BJ (cell line): ENCODE measurements at regions not wholly inside any gene's neighbourhood (a gene's known extent, or its start where the extent isn't known, plus 50 kb on each side); places are given as distances from the start of the nearest gene placed in this dataset.

ENCODE experiments used
- CTCF ChIA-PET: fragments of 350-600 bp; formaldehyde crosslinking; extraction: SDS; loops from one replicate; lab custom pipeline; 2021; ENCODE audit warnings: antibody characterized with exemption, inconsistent platforms; lab: Yijun Ruan, JAX
- POLR2A ChIA-PET: fragments of 300-600 bp; sonication (Branson Sonifier 250); formaldehyde crosslinking; extraction: SDS; loops from one replicate; lab custom pipeline; 2021; ENCODE audit warnings: antibody characterized with exemption; lab: Charles Lee
- DNase-seq: peaks from one replicate; pipeline ENCODE4 v3.0.0-alpha.2; 2011; ENCODE audit warnings: low read depth
- H3K27me3 ChIP-seq: 2 replicates; pipeline ENCODE4 v1.6.0; 2011; ENCODE audit warnings: low read length; ENCODE audit not compliant: control insufficient read depth, insufficient read depth
- H3K36me3 ChIP-seq: 2 replicates; pipeline ENCODE4 v1.5.1; 2011; ENCODE audit warnings: low read length; ENCODE audit not compliant: control insufficient read depth, insufficient read depth
- H3K4me3 ChIP-seq: 2 replicates; pipeline ENCODE4 v1.5.1; 2011; ENCODE audit warnings: low read depth, mild to moderate bottlenecking, control low read depth, low read length
- CTCF ChIP-seq: IDR thresholded peaks from 2 replicates; pipeline ENCODE4 v1.5.1; 2011; ENCODE audit warnings: low read depth, mild to moderate bottlenecking, control low read depth, inconsistent platforms, low read length, moderate library complexity; ENCODE audit not compliant: insufficient read depth

- no peak for DNase-seq
- Histone ChIP-seq H3K36me3 (no peaks in the 10 kb centered on the region), H3K4me3 (no peak overlapping the region), H3K27me3 (no peaks in the 10 kb centered on the region; the same call in 1 of the 2 replicates)
- CTCF ChIA-PET = no interaction called here
- POLR2A ChIA-PET = no interaction called here
- TF ChIP-seq CTCF = no peak
Measured at GRCh38 chr11:71178076-71178475, 74.3 kb downstream of the SHANK2 start.

- no peak for TF ChIP-seq CTCF
- CTCF ChIA-PET = interaction anchor here (0.6 kb wide), 1 partner anchor 527 kb away, joined by 8 read pairs; no protein-coding TSS in a partner anchor
- Histone ChIP-seq H3K36me3 (no peaks in the 10 kb centered on the region), H3K27me3 (no peaks in the 10 kb centered on the region), H3K4me3 (no peak overlapping the region)
- DNase-seq = no peak
- POLR2A ChIA-PET = no interaction called here
Measured at GRCh38 chr11:71176812-71177211, 75.6 kb downstream of the SHANK2 start.

GRCh38 chr11:71173709-71174108 lies 78.7 kb downstream of the SHANK2 start:
- Histone ChIP-seq H3K36me3 (no peaks in the 10 kb centered on the region), H3K27me3 (no peaks in the 10 kb centered on the region), H3K4me3 (no peak overlapping the region)
- ChIA-PET CTCF (no interaction called here), POLR2A (no interaction called here)
- DNase-seq = no peak
- no peak for TF ChIP-seq CTCF

- no peak overlapping the region for H3K4me3 ChIP-seq
- no peaks in the 10 kb centered on the region for H3K36me3 ChIP-seq
- ChIA-PET CTCF (no interaction called here), POLR2A (no interaction called here)
- no peak for DNase-seq
- H3K27me3 ChIP-seq = no peaks in the 10 kb centered on the region
- no peak for TF ChIP-seq CTCF
Measured at GRCh38 chr11:71172680-71173079, 79.7 kb downstream of the SHANK2 start.

- ChIA-PET CTCF (no interaction called here), POLR2A (no interaction called here)
- Histone ChIP-seq H3K4me3 (no peak overlapping the region), H3K27me3 (no peaks in the 10 kb centered on the region), H3K36me3 (no peaks in the 10 kb centered on the region)
- TF ChIP-seq CTCF = no peak
- no peak for DNase-seq
Measured at GRCh38 chr11:71171576-71171975, 80.8 kb downstream of the SHANK2 start.
